Transverse colon (tissue), 4 donors: ENCODE measurements at regions not wholly inside any gene's neighbourhood (a gene's known extent, or its start where the extent isn't known, plus 50 kb on each side); places are given as distances from the start of the nearest gene placed in this dataset.

Experiments used
- DNase-seq: peaks from one replicate; pipeline ENCODE4 v3.0.0-alpha.2; 2019
- H3K27ac ChIP-seq, 4 donors: fragments of 200-600 bp; sonication (generic); 2 replicates each; pipeline ENCODE4 v1.5.1; 2016 to 2018; ENCODE audit warnings: inconsistent platforms in 4 of 4
- H3K27me3 ChIP-seq: fragments of 200-600 bp; sonication (generic); 2 replicates; pipeline ENCODE4 v1.5.1; 2017; ENCODE audit warnings: inconsistent platforms
- H3K36me3 ChIP-seq, 4 donors: fragments of 200-600 bp; sonication (generic); 2 replicates each; pipeline ENCODE4 v1.5.1; 2017 to 2019; ENCODE audit warnings: inconsistent platforms in 4 of 4
- H3K4me1 ChIP-seq, 4 donors: fragments of 200-600 bp; sonication (generic); 2 replicates each; pipeline ENCODE4 v1.5.1; 2017 to 2020; ENCODE audit warnings: inconsistent platforms in 4 of 4
- H3K4me3 ChIP-seq, 4 donors: fragments of 200-600 bp; sonication (generic); 1 replicate in 1 of 4; 2 replicates in 3 of 4; pipeline versions ENCODE4 v1.5.1 to v1.6.1; 2017 to 2019; ENCODE audit warnings: inconsistent platforms in 4 of 4
- H3K9me3 ChIP-seq, 2 donors: fragments of 200-600 bp; sonication (generic); 2 replicates each; pipeline ENCODE4 v1.5.1; 2017 to 2019; ENCODE audit warnings: inconsistent platforms in 2 of 2
- EP300 ChIP-seq: sonication (generic); formaldehyde crosslinking; IDR thresholded peaks from one replicate; pipeline ENCODE4 v1.6.1; 2017; ENCODE audit warnings: antibody characterized with exemption, low read depth
- POLR2A ChIP-seq: fragments of 450-650 bp; IDR thresholded peaks from one replicate; pipeline ENCODE4 v1.6.1; 2016; ENCODE audit warnings: antibody characterized with exemption, mild to moderate bottlenecking, moderate library complexity
- POLR2AphosphoS5 ChIP-seq, 3 donors: sonication (generic); formaldehyde crosslinking; IDR thresholded peaks; one replicate each; pipeline ENCODE4 v1.6.1; 2016; ENCODE audit warnings: antibody characterized with exemption in 3 of 3
- whole genome bisulfite sequencing, 2 donors: methylation state at CpG; one replicate each; pipeline ENCODE4 v1.1.5; 2018; ENCODE audit warnings: low coverage in 1 of 2; 5-methylcytosine and 5-hydroxymethylcytosine counted together
- in situ Hi-C, 4 donors: fragments of 200-750 bp; cut with MboI; loops; one replicate each; pipeline versions ENCODE4 v1.15.0 to v1.15.1; 2017; ENCODE audit warnings: low sequenced_read_pairs in 3 of 4, low pct_ligation_motif_present in 1 of 4, low pct_unique_long_range_greater_than_20kb in 1 of 4
- intact Hi-C: fragments of 100-400 bp; cut with DNase I; formaldehyde crosslinking; loops from one replicate; pipeline ENCODE4 v1.15.1; 2023; ENCODE audit warnings: low total_unique reads
- TF ChIP-seq, protein P1 (sequence below), 5 experiments: fragments of 200-600 bp in 3 of 5; fragments of 450-650 bp in 2 of 5; sonication (generic) in 3 of 5; IDR thresholded peaks; 1 replicate in 2 of 5; 2 replicates in 3 of 5; pipeline ENCODE4 v1.5.1; 2016 to 2017; ENCODE audit warnings: antibody characterized with exemption in 5 of 5, inconsistent platforms in 3 of 5, mild to moderate bottlenecking in 2 of 5, moderate library complexity in 1 of 5

DNA sequence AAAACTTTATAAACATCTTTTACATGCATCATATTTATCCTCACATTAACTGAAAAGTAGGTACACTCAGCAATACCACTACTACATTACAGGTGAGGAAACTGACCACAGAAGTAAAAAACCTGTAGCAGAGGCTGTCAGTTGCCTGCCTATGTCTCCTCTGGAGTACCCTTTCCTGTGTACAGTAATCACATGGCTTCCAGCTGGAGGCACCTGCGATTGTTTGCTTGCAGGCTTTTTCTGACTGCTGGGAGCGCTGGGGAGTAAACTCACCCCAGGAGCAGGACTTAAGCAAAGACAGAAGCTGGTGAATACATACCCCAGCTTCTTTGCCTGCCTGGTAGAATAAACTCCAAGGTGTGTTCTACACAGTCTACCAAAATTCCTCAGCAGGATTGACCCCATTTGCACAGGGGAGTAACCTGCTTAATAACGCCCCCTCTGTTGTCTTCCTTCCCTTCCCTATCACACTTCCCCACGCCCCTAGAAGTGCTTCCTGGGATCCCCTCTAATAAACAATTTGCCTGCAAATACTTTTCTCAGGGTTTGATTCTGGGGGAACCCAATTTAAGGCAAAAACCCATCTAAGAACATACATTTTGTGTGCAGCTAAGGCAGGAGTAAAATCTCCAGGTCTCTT is 138.9 kb downstream of the PTH2R start:
- WGBS, 2 donors = 20 to 36% methylated on average over 2 to 4 of the region's 4 CpGs
- peak; percentile 21 for DNase-seq
- no peaks in the 10 kb centered on the region for H3K9me3 ChIP-seq
- peaks cover 0 to 22% (median 10%) of the 10 kb centered on the region in 4 donors for H3K4me1 ChIP-seq
- in situ Hi-C loops = no loop called here
- no peak overlapping the region for H3K4me3 ChIP-seq
- intact Hi-C loops = no loop called here
- TF ChIP-seq POLR2A (no peak), EP300 (no peak), POLR2AphosphoS5 (IDR thresholded peaks at IDR 0.05) (no peak)
- TF ChIP-seq, protein P1, sequence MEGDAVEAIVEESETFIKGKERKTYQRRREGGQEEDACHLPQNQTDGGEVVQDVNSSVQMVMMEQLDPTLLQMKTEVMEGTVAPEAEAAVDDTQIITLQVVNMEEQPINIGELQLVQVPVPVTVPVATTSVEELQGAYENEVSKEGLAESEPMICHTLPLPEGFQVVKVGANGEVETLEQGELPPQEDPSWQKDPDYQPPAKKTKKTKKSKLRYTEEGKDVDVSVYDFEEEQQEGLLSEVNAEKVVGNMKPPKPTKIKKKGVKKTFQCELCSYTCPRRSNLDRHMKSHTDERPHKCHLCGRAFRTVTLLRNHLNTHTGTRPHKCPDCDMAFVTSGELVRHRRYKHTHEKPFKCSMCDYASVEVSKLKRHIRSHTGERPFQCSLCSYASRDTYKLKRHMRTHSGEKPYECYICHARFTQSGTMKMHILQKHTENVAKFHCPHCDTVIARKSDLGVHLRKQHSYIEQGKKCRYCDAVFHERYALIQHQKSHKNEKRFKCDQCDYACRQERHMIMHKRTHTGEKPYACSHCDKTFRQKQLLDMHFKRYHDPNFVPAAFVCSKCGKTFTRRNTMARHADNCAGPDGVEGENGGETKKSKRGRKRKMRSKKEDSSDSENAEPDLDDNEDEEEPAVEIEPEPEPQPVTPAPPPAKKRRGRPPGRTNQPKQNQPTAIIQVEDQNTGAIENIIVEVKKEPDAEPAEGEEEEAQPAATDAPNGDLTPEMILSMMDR (IDR thresholded peaks at IDR 0.05) = no peak
- H3K27ac ChIP-seq = no peak overlapping the region
- H3K27me3 ChIP-seq = no peaks in the 10 kb centered on the region
- no peaks in the 10 kb centered on the region for H3K36me3 ChIP-seq

DNA sequence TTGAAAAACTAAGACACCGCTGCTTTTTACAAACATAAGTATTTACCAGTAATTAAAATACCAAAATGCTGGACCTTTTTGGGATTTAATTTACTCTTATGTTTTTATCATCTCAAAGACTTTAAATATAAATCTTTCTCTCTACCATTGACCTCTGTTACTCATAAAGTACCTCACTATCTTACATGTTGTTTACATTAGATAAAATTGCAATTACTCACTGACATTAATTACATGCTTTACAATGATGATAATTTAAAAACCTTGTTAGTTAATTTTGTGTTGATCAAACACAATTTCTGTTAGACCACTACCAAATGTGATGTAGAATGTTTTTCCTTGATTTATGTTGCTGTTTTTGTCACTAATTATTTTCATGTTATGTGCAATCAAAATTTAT is 139.5 kb downstream of the PTH2R start:
- H3K9me3 ChIP-seq = no peaks in the 10 kb centered on the region
- no peak for DNase-seq
- H3K4me3 ChIP-seq = no peak overlapping the region
- no peaks in the 10 kb centered on the region for H3K27me3 ChIP-seq
- no peak for TF ChIP-seq POLR2AphosphoS5 (IDR thresholded peaks at IDR 0.05)
- TF ChIP-seq, protein P1 (IDR thresholded peaks at IDR 0.05) = no peak
- TF ChIP-seq EP300 = no peak
- TF ChIP-seq POLR2A = no peak
- intact Hi-C loops (no loop called here), in situ Hi-C loops (no loop called here)
- H3K36me3 ChIP-seq = no peaks in the 10 kb centered on the region
- peaks cover 0 to 22% (median 10%) of the 10 kb centered on the region in 4 donors for H3K4me1 ChIP-seq
- no peak overlapping the region for H3K27ac ChIP-seq
- 29 to 43% methylated on average over 1 of the region's 1 CpG for WGBS, 2 donors

DNA sequence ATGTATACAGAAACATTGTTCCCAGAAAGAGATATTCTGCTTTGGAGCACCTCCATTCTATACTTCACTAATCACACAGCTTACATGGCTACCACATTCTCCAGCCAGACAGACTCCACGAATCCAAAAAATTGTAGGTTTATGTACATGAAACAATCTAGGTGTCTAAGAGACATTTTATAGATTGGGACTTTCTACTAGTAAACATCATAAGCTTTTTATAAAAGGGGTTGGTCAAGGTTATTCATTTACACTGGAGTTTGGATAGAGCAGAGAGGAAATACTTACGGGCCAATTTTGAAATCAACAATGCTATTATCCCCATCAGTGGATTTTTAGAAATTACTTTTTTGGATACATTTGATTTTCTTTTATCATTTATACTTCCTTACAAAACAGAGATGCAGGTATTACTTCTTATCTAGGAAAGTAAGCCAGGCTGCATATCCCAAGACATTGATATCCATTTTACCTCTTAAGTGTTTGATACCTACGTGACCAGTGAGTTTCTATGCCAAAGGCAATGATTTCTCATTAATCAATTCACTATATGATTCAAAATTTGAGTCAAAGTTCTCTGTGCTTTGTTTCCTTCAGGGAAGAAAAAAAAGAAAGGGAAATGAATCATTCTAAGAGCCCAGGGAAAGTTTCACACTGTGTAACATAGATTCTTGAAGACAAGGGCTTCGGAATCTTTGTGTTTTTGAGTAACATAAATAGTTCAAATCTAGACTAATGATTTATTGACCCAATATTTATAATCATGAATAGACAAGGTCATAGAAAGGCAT is 140.5 kb downstream of the PTH2R start:
- TF ChIP-seq POLR2AphosphoS5 (IDR thresholded peaks at IDR 0.05) = no peak
- no peak for TF ChIP-seq EP300
- TF ChIP-seq POLR2A = no peak
- TF ChIP-seq, protein P1 (IDR thresholded peaks at IDR 0.05) = no peak
- Histone ChIP-seq H3K27me3 (no peaks in the 10 kb centered on the region), H3K36me3 (no peaks in the 10 kb centered on the region), H3K4me1 (peaks cover 0 to 22% (median 10%) of the 10 kb centered on the region in 4 donors), H3K27ac (no peak overlapping the region), H3K9me3 (no peaks in the 10 kb centered on the region), H3K4me3 (no peak overlapping the region)
- in situ Hi-C loops = no loop called here
- DNase-seq = no peak
- intact Hi-C loops = no loop called here
- 46 to 62% methylated on average over 3 to 4 of the region's 4 CpGs for WGBS, 2 donors

DNA sequence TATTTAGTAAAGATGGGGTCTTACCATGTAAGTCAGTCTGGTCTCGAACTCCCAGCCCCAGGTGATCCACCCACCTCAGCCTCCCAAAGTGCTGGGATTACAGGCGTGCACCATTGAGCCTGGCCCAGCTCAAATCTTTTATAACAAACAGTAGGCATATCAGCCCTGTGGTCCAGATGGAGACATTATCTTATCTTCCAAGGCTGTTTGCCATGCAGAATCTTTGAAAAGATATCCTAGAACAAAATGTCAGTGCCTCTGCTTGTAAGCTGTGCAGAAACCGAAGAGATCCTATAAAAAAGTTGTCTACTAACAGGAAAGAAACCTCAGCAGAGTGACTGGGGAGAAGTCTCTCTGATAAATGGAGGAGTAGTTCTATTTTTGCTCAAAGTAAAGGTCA is 142.1 kb downstream of the PTH2R start:
- H3K27me3 ChIP-seq = no peaks in the 10 kb centered on the region
- DNase-seq = no peak
- intact Hi-C loops (no loop called here), in situ Hi-C loops (no loop called here)
- peaks cover 0 to 22% (median 10%) of the 10 kb centered on the region in 4 donors for H3K4me1 ChIP-seq
- no peak overlapping the region for H3K27ac ChIP-seq
- no peak overlapping the region for H3K4me3 ChIP-seq
- TF ChIP-seq POLR2A = no peak
- TF ChIP-seq, protein P1 (IDR thresholded peaks at IDR 0.05) = no peak
- no peak for TF ChIP-seq POLR2AphosphoS5 (IDR thresholded peaks at IDR 0.05)
- TF ChIP-seq EP300 = no peak
- WGBS, 2 donors = 74% methylated on average over 3 of the region's 3 CpGs; no CpG with 5 or more reads in 1 of the 2 donors
- no peaks in the 10 kb centered on the region for H3K9me3 ChIP-seq
- H3K36me3 ChIP-seq = no peaks in the 10 kb centered on the region
